ENCODE measurements at regions not wholly inside any gene's neighbourhood (a gene's known extent, or its start where the extent isn't known, plus 50 kb on each side); places are given as distances from the start of the nearest gene placed in this dataset.
"Not testable (repeated sequence)": the region's sequence is repeated elsewhere in the genome, so short reads cannot be mapped to it uniquely, and the experiment has no call there.

- not testable (repeated sequence) for DNase-seq
These were observed 60.5 kb downstream of the GOLGA6L22 start for GRCh38 chr15:22519213-22519612.

GRCh38 chr15:22526537-22526936 lies 67.8 kb downstream of the GOLGA6L22 start:
- not testable (repeated sequence) for DNase-seq

- DNase-seq = not testable (repeated sequence)
These were observed 68.3 kb downstream of the GOLGA6L22 start for GRCh38 chr15:22527016-22527415.

GRCh38 chr15:22529200-22529599 lies 70.5 kb downstream of the GOLGA6L22 start:
- not testable (repeated sequence) for DNase-seq

GRCh38 chr15:22559701-22560100 lies 101.0 kb downstream of the GOLGA6L22 start:
- DNase-seq = not testable (repeated sequence)

- DNase-seq = not testable (repeated sequence)
These were observed 103.0 kb downstream of the GOLGA6L22 start for GRCh38 chr15:22561716-22562115.

GRCh38 chr15:22566510-22566909 lies 107.8 kb downstream of the GOLGA6L22 start:
- not testable (repeated sequence) for DNase-seq

- DNase-seq = not testable (repeated sequence)
These were observed 110.8 kb downstream of the GOLGA6L22 start for GRCh38 chr15:22569486-22569885.

- not testable (repeated sequence) for DNase-seq
These were observed 113.5 kb downstream of the GOLGA6L22 start for GRCh38 chr15:22572152-22572735.

GRCh38 chr15:22572792-22573191 lies 114.1 kb downstream of the GOLGA6L22 start:
- DNase-seq = not testable (repeated sequence)

- DNase-seq = not testable (repeated sequence)
These were observed 119.1 kb downstream of the GOLGA6L22 start for GRCh38 chr15:22577828-22578227.

GRCh38 chr15:22579213-22579612 lies 120.5 kb downstream of the GOLGA6L22 start:
- DNase-seq = not testable (repeated sequence)

GRCh38 chr15:22587391-22587790 lies 128.7 kb downstream of the GOLGA6L22 start:
- DNase-seq = not testable (repeated sequence)

- DNase-seq = not testable (repeated sequence)
These were observed 139.8 kb downstream of the GOLGA6L22 start for GRCh38 chr15:22598552-22598951.

GRCh38 chr15:22599526-22600320 lies 141.0 kb downstream of the GOLGA6L22 start:
- not testable (repeated sequence) for DNase-seq

GRCh38 chr15:22616976-22617375 lies 158.3 kb downstream of the GOLGA6L22 start:
- not testable (repeated sequence) for DNase-seq

- not testable (repeated sequence) for DNase-seq
These were observed 154.7 kb upstream of the NIPA1 start for GRCh38 chr15:22631789-22632188.

GRCh38 chr15:22639983-22640382 lies 146.5 kb upstream of the NIPA1 start:
- DNase-seq = not testable (repeated sequence)

- not testable (repeated sequence) for DNase-seq
These were observed 137.0 kb upstream of the NIPA1 start for GRCh38 chr15:22649458-22649857.

- DNase-seq = not testable (repeated sequence)
These were observed 135.3 kb upstream of the NIPA1 start for GRCh38 chr15:22651179-22651578.

- DNase-seq = peak in 3 of 5 donors; percentile 8 to 15 (median 14)
These were observed 122.0 kb upstream of the NIPA1 start for GRCh38 chr15:22664294-22665058.

GRCh38 chr15:22665059-22665702 lies 121.3 kb upstream of the NIPA1 start:
- DNase-seq = not testable (repeated sequence)

GRCh38 chr15:22665711-22666110 lies 120.7 kb upstream of the NIPA1 start:
- DNase-seq = not testable (repeated sequence)

All from T-helper 1 cell (primary cell).